ENCODE measurements at regions not wholly inside any gene's neighbourhood (a gene's known extent, or its start where the extent isn't known, plus 50 kb on each side); places are given as distances from the start of the nearest gene placed in this dataset.

GRCh38 chr1:234725177-234726132, 115.5 kb upstream of the IRF2BP2 start (continued):
- TF ChIP-seq CSRNP2 (CRISPR knock-in tag; conservative IDR thresholded peaks at IDR 0.05; ENCODE audit: low read depth) (0 out of 2 replicates have a peak, but pooled peaks have one; percentile 56), ATF2 (CRISPR knock-in tag; IDR thresholded peaks at IDR 0.05) (no peak), PRDM10 (CRISPR knock-in tag; IDR thresholded peaks at IDR 0.05; ENCODE audit: low read depth) (no peak), KDM5B (CRISPR knock-in tag; IDR thresholded peaks at IDR 0.05; ENCODE audit: borderline replicate concordance) (peak; percentile 66; the same call in 1 of the 2 replicates), HINFP (CRISPR knock-in tag; IDR thresholded peaks at IDR 0.05; ENCODE audit: low read depth) (0 out of 2 replicates have a peak, but pooled peaks have one; percentile 19), HDAC6 (IDR thresholded peaks at IDR 0.05; ENCODE audit: low read depth, low read length) (no peak), MAFK (conservative IDR thresholded peaks at IDR 0.05 in 1 of 2, IDR thresholded peaks at IDR 0.05 in 1 of 2; ENCODE audit: low read length in 2 of 2) (peak in 1 of 2 experiments; percentile 53; a peak in 1 of 4 replicates), PTBP1 (IDR thresholded peaks at IDR 0.05; ENCODE audit: low read depth, low read length, poor library complexity, severe bottlenecking) (no peak), ATAD3A (CRISPR knock-in tag; IDR thresholded peaks at IDR 0.05) (no peak), HNF1A (IDR thresholded peaks at IDR 0.05; ENCODE audit: low read depth) (no peak), HNF1A (CRISPR knock-in tag; IDR thresholded peaks at IDR 0.05; ENCODE audit: borderline replicate concordance) (0 out of 2 replicates have a peak, but pooled peaks have one; percentile 19), ETV5 (CRISPR knock-in tag; IDR thresholded peaks at IDR 0.05; ENCODE audit: borderline replicate concordance) (no peak; the same call in 1 of the 2 replicates), HCFC1 (IDR thresholded peaks at IDR 0.05; ENCODE audit: low read depth, low read length) (no peak)
